ENCODE measurements at regions not wholly inside any gene's neighbourhood (a gene's known extent, or its start where the extent isn't known, plus 50 kb on each side); places are given as distances from the start of the nearest gene placed in this dataset.
"Not testable (repeated sequence)": the region's sequence is repeated elsewhere in the genome, so short reads cannot be mapped to it uniquely, and the experiment has no call there.

DNA sequence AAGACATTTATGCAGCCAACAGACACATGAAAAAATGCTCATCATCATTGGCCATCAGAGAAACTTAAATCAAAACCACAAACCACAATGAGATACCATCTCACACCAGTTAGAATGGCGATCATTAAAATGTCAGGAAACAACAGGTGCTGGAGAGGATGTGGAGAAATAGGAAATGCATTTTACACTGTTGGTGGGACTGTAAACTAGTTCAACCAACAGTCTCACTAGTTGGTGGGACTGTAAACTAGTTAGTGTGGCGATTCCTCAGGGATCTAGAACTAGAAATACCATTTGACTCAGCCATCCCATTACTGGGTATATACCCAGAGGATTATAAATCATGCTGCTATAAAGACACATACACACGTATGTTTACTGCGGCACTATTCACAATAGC is 518.8 kb downstream of the MMUT start:
- TF ChIP-seq, protein P1, sequence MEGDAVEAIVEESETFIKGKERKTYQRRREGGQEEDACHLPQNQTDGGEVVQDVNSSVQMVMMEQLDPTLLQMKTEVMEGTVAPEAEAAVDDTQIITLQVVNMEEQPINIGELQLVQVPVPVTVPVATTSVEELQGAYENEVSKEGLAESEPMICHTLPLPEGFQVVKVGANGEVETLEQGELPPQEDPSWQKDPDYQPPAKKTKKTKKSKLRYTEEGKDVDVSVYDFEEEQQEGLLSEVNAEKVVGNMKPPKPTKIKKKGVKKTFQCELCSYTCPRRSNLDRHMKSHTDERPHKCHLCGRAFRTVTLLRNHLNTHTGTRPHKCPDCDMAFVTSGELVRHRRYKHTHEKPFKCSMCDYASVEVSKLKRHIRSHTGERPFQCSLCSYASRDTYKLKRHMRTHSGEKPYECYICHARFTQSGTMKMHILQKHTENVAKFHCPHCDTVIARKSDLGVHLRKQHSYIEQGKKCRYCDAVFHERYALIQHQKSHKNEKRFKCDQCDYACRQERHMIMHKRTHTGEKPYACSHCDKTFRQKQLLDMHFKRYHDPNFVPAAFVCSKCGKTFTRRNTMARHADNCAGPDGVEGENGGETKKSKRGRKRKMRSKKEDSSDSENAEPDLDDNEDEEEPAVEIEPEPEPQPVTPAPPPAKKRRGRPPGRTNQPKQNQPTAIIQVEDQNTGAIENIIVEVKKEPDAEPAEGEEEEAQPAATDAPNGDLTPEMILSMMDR (IDR thresholded peaks at IDR 0.05; ENCODE audit: low read depth, low read length) = not testable (repeated sequence)
- not testable (repeated sequence) for TF ChIP-seq POLR2A (IDR thresholded peaks at IDR 0.05; ENCODE audit: extremely low read depth, insufficient read length)

All from NB4 (cell line).